B cell (primary cell): ENCODE measurements at regions not wholly inside any gene's neighbourhood (a gene's known extent, or its start where the extent isn't known, plus 50 kb on each side); places are given as distances from the start of the nearest gene placed in this dataset.

Experiments
- ATAC-seq: fragments of 200-7000 bp; cut with Tn5 transposase; one replicate; pipeline ENCODE4 v1.10.0; 2021; ENCODE audit warnings: low read depth, mild to moderate bottlenecking, moderate number of reproducible peaks, moderate library complexity
- CTCF ChIA-PET: fragments of 350-600 bp; sonication (Branson Sonifier 250); formaldehyde crosslinking; loops from one replicate; lab custom pipeline; 2021; ENCODE audit warnings: antibody characterized with exemption, inconsistent platforms; lab: Charles Lee
- POLR2A ChIA-PET: fragments of 350-600 bp; sonication (Branson Sonifier 250); formaldehyde crosslinking; loops from one replicate; lab custom pipeline; 2021; ENCODE audit warnings: antibody characterized with exemption; lab: Charles Lee
- DNase-seq: peaks from one replicate; pipeline ENCODE4 v3.0.0; 2013
- H2AFZ ChIP-seq: 2 replicates; pipeline ENCODE4 v1.6.1; 2012; ENCODE audit warnings: mild to moderate bottlenecking, low read depth, low read length; ENCODE audit not compliant: insufficient read depth, poor library complexity, severe bottlenecking
- H3K27ac ChIP-seq, 2 donors: 1 replicate in 1 of 2; 2 replicates in 1 of 2; pipeline ENCODE4 v1.5.1; 2012 to 2013; ENCODE audit warnings: low read length in 2 of 2, mild to moderate bottlenecking in 2 of 2, moderate library complexity in 1 of 2
- H3K27me3 ChIP-seq, 4 experiments: fragments of 200-600 bp in 1 of 4; sonication (generic) in 1 of 4; replicated peaks in 1 of 4; 1 replicate in 2 of 4; 2 replicates in 2 of 4; pipeline versions ENCODE4 v1.6.1 to v1.7.0; 2013 to 2016; ENCODE audit warnings: low read length in 3 of 4, mild to moderate bottlenecking in 2 of 4, mixed read lengths in 1 of 4, moderate library complexity in 1 of 4; ENCODE audit not compliant: insufficient read depth in 4 of 4, control insufficient read depth in 3 of 4; ENCODE audit errors: control extremely low read depth in 1 of 4
- H3K36me3 ChIP-seq, 2 experiments: replicated peaks in 1 of 2; 1 replicate in 1 of 2; 2 replicates in 1 of 2; pipeline versions ENCODE4 v1.6.1 to v1.7.1; 2013; ENCODE audit warnings: low read length in 1 of 2; ENCODE audit not compliant: insufficient read depth in 2 of 2, control insufficient read depth in 1 of 2; ENCODE audit errors: control extremely low read depth in 1 of 2, extremely low read depth in 1 of 2
- H3K4me1 ChIP-seq, 2 donors: fragments of 200-600 bp in 1 of 2; sonication (generic) in 1 of 2; 1 replicate in 1 of 2; 2 replicates in 1 of 2; pipeline versions ENCODE4 v1.5.1 to v1.6.1; 2013 to 2017; ENCODE audit warnings: low read length in 2 of 2; ENCODE audit not compliant: control insufficient read depth in 2 of 2, insufficient read depth in 2 of 2
- H3K4me2 ChIP-seq: replicated peaks from 2 replicates; pipeline ENCODE3; 2012; ENCODE audit warnings: mild to moderate bottlenecking, low read depth, low read length; ENCODE audit not compliant: poor library complexity, severe bottlenecking
- H3K4me3 ChIP-seq, 5 experiments: fragments of 200-600 bp in 1 of 5; sonication (generic) in 1 of 5; 1 replicate in 3 of 5; 2 replicates in 2 of 5; pipeline versions ENCODE4 v1.5.1 to v1.7.0; 2011 to 2016; ENCODE audit warnings: low read length in 4 of 5, mild to moderate bottlenecking in 4 of 5, low read depth in 2 of 5, control low read depth in 1 of 5, moderate library complexity in 1 of 5; ENCODE audit not compliant: insufficient read depth in 1 of 5; ENCODE audit errors: control extremely low read depth in 1 of 5, extremely low read depth in 1 of 5
- H3K79me2 ChIP-seq: fragments of 200-600 bp; sonication (generic); one replicate; pipeline ENCODE4 v1.6.0; 2016; ENCODE audit warnings: low read length; ENCODE audit not compliant: control insufficient read depth, insufficient read depth
- H3K9ac ChIP-seq: fragments of 200-600 bp; sonication (generic); 2 replicates; pipeline ENCODE4 v1.6.1; 2017; ENCODE audit warnings: mild to moderate bottlenecking, low read length, moderate library complexity
- H3K9me3 ChIP-seq, 3 donors: one replicate each; pipeline versions ENCODE4 v1.6.1 to v1.7.1; 2013; ENCODE audit warnings: low read length in 2 of 3; ENCODE audit not compliant: control insufficient read depth in 2 of 3, insufficient read depth in 1 of 3; ENCODE audit errors: control extremely low read depth in 1 of 3
- H4K20me1 ChIP-seq: 2 replicates; pipeline ENCODE4 v1.6.0; 2012; ENCODE audit warnings: mild to moderate bottlenecking, low read length; ENCODE audit not compliant: insufficient read depth, control insufficient read depth, poor library complexity, severe bottlenecking
- H3K27ac Mint-ChIP-seq: one replicate; pipeline ENCODE4 v1.8.0; 2021; ENCODE audit warnings: mixed read lengths
- H3K27me3 Mint-ChIP-seq: one replicate; pipeline ENCODE4 v1.8.0; 2021; ENCODE audit warnings: mixed read lengths
- H3K4me1 Mint-ChIP-seq: one replicate; pipeline ENCODE4 v1.8.0; 2021; ENCODE audit warnings: mixed read lengths
- H3K4me3 Mint-ChIP-seq: one replicate; pipeline ENCODE4 v1.8.0; 2021; ENCODE audit warnings: mixed read lengths
- H3K9me3 Mint-ChIP-seq: one replicate; pipeline ENCODE4 v1.8.0; 2022; ENCODE audit warnings: mixed read lengths; ENCODE audit not compliant: insufficient read depth
- EZH2 ChIP-seq: IDR thresholded peaks from 2 replicates; pipeline ENCODE4 v1.6.1; 2012; ENCODE audit warnings: borderline replicate concordance, low read depth, mild to moderate bottlenecking, moderate library complexity, low read length; ENCODE audit not compliant: insufficient read depth, poor library complexity, severe bottlenecking
- WGBS: methylation state at CpG from one replicate; pipeline ENCODE4 v1.1.5; 2013; ENCODE audit warnings: missing lambda C conversion rate; ENCODE audit not compliant: insufficient coverage; 5-methylcytosine and 5-hydroxymethylcytosine counted together
- intact Hi-C: fragments of 100-400 bp; cut with micrococcal nuclease; formaldehyde crosslinking; loops from one replicate; pipeline ENCODE4 v1.10.0; 2022
- TF ChIP-seq, protein P1 (sequence below): fragments of 200-600 bp; IDR thresholded peaks from one replicate; pipeline ENCODE4 v1.8.0; 2022; ENCODE audit warnings: antibody characterized with exemption, mild to moderate bottlenecking

DNA sequence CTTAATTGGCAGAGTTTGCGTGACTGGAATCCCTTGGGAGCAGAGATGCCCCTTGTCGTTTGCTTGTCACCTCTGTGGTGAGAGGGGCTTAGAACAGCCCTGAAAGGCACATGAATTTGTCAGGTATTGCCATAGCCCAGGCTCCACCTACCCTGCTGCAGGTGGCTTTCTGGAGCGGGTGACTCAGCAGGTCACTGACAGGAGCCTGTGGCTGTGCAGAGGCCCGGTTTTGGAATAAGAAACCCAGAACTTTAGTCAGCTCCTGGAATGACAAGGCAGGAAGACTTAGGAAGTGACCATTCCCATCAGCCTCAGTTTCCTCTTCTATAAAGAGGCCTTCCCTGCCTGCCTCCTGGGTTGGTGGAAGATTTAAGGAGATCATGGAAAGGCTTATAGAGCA, 539.7 kb downstream of the INSC start:
- ATAC-seq, result no peak

DNA sequence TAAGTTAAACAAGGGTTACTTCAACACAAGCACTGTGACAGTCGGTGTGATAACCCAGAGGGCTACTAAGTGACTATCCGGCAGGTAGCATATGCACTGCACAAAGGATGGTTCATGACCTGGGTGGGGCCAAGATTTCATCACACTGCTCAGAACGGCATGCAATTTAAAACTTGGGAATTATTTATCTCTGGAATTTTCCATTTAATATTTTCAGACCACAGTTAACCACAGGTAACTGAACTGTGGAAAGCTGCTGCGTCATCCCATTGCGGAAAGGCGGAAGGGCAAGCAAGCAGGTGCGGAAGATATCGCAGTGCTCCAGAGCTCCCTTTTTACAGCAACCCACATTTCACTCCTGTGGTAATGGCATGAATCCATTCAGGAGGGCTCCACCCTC, 540.8 kb downstream of the INSC start:
- no peak overlapping the region for H3K27ac Mint-ChIP-seq
- peaks cover 0 to 11% (median 6%) of the 10 kb centered on the region in 4 experiments for H3K27me3 ChIP-seq
- H3K9me3 ChIP-seq, result peaks cover 0 to 3% (median 0%) of the 10 kb centered on the region in 3 donors
- intact Hi-C loops, result no loop called here
- ATAC-seq (no peak), DNase-seq (no peak)
- no peak overlapping the region for H3K27ac ChIP-seq
- peaks cover 2% of the 10 kb centered on the region for H3K4me1 Mint-ChIP-seq
- H3K36me3 ChIP-seq, result no peaks in the 10 kb centered on the region
- peaks cover 2 to 3% of the 10 kb centered on the region in 2 donors for H3K4me1 ChIP-seq
- 96% methylated on average over 5 of the region's 8 CpGs for WGBS
- no peak for TF ChIP-seq EZH2
- TF ChIP-seq, protein P1, sequence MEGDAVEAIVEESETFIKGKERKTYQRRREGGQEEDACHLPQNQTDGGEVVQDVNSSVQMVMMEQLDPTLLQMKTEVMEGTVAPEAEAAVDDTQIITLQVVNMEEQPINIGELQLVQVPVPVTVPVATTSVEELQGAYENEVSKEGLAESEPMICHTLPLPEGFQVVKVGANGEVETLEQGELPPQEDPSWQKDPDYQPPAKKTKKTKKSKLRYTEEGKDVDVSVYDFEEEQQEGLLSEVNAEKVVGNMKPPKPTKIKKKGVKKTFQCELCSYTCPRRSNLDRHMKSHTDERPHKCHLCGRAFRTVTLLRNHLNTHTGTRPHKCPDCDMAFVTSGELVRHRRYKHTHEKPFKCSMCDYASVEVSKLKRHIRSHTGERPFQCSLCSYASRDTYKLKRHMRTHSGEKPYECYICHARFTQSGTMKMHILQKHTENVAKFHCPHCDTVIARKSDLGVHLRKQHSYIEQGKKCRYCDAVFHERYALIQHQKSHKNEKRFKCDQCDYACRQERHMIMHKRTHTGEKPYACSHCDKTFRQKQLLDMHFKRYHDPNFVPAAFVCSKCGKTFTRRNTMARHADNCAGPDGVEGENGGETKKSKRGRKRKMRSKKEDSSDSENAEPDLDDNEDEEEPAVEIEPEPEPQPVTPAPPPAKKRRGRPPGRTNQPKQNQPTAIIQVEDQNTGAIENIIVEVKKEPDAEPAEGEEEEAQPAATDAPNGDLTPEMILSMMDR, result no peak
- CTCF ChIA-PET, result no interaction called here
- no peak overlapping the region for H3K9ac ChIP-seq
- H2AFZ ChIP-seq, result no peak overlapping the region
- peaks cover 19% of the 10 kb centered on the region for H3K27me3 Mint-ChIP-seq
- no peaks in the 10 kb centered on the region for H4K20me1 ChIP-seq
- no peak overlapping the region for H3K4me3 Mint-ChIP-seq
- no peaks in the 10 kb centered on the region for H3K79me2 ChIP-seq
- POLR2A ChIA-PET, result no interaction called here
- no peak overlapping the region for H3K4me3 ChIP-seq
- H3K4me2 ChIP-seq, result no peak overlapping the region
- H3K9me3 Mint-ChIP-seq, result peaks cover 4% of the 10 kb centered on the region

More for the DNA sequence above, 539.7 kb downstream of the INSC start:
- H3K27ac ChIP-seq, result no peak overlapping the region
- no peaks in the 10 kb centered on the region for H3K79me2 ChIP-seq
- no peaks in the 10 kb centered on the region for H4K20me1 ChIP-seq
- ChIA-PET POLR2A (no interaction called here), CTCF (no interaction called here)
- Mint-ChIP-seq H3K27me3 (peaks cover 19% of the 10 kb centered on the region), H3K27ac (no peak overlapping the region), H3K9me3 (peaks cover 1% of the 10 kb centered on the region), H3K4me3 (no peak overlapping the region), H3K4me1 (peaks cover 2% of the 10 kb centered on the region)
- peaks cover 0 to 13% (median 0%) of the 10 kb centered on the region in 3 donors for H3K9me3 ChIP-seq
- TF ChIP-seq EZH2, result no peak
- TF ChIP-seq, protein P1, result no peak
- intact Hi-C loops, result no loop called here
- no peak overlapping the region for H3K4me3 ChIP-seq
- no peak overlapping the region for H3K9ac ChIP-seq
- no peaks in the 10 kb centered on the region for H3K36me3 ChIP-seq
- no peak for DNase-seq
- H2AFZ ChIP-seq, result no peak overlapping the region
- H3K27me3 ChIP-seq, result peaks cover 0 to 21% (median 9%) of the 10 kb centered on the region in 4 experiments
- no peak overlapping the region for H3K4me2 ChIP-seq
- H3K4me1 ChIP-seq, result peaks cover 7 to 8% of the 10 kb centered on the region in 2 donors
- 83% methylated on average over 3 of the region's 4 CpGs for WGBS
